A673 (cell line): ENCODE measurements at regions not wholly inside any gene's neighbourhood (a gene's known extent, or its start where the extent isn't known, plus 50 kb on each side); places are given as distances from the start of the nearest gene placed in this dataset.

Experiments used
- BruUV-seq: library from RNA; stranded (reverse); fragments of 400-500 nt; replicated peaks from 2 replicates; lab custom pipeline; 2021; lab: Mats Ljungman, UMichigan
- CTCF ChIA-PET: fragments of 300-600 bp; sonication (Branson Sonifier 250); formaldehyde crosslinking; loops from one replicate; lab custom pipeline; 2022; ENCODE audit warnings: antibody characterized with exemption; lab: Charles Lee
- POLR2A ChIA-PET: fragments of 300-600 bp; sonication (Branson Sonifier 250); formaldehyde crosslinking; loops from one replicate; lab custom pipeline; 2022; ENCODE audit warnings: antibody characterized with exemption; ENCODE audit not compliant: low non-redundant PET; lab: Charles Lee
- DNase-seq: peaks from one replicate; pipeline ENCODE4 v3.0.0-alpha.2; 2015; ENCODE audit warnings: low spot score
- H3K27ac ChIP-seq: fragments of 200-600 bp; sonication (generic); 2 replicates; pipeline ENCODE4 v1.5.1; 2016; ENCODE audit warnings: mixed run types, low read depth, mild to moderate bottlenecking, mixed read lengths, antibody characterized with exemption, low read length; ENCODE audit not compliant: poor library complexity, severe bottlenecking
- H3K27me3 ChIP-seq: fragments of 200-600 bp; sonication (generic); replicated peaks from 2 replicates; pipeline ENCODE4 v1.6.1; 2017; ENCODE audit warnings: mixed run types, low read depth, mild to moderate bottlenecking, mixed read lengths, antibody characterized with exemption, low read length; ENCODE audit not compliant: insufficient read depth, poor library complexity
- H3K36me3 ChIP-seq: fragments of 200-600 bp; sonication (generic); 2 replicates; pipeline ENCODE4 v1.6.1; 2016; ENCODE audit warnings: mixed run types, mild to moderate bottlenecking, mixed read lengths, antibody characterized with exemption, low read length; ENCODE audit not compliant: insufficient read depth, poor library complexity, severe bottlenecking
- H3K4me1 ChIP-seq: fragments of 200-600 bp; sonication (generic); 2 replicates; pipeline ENCODE4 v1.6.1; 2017; ENCODE audit warnings: mixed run types, mild to moderate bottlenecking, mixed read lengths, antibody characterized with exemption, low read length; ENCODE audit not compliant: insufficient read depth, poor library complexity, severe bottlenecking
- H3K4me3 ChIP-seq: fragments of 200-600 bp; sonication (generic); 2 replicates; pipeline ENCODE4 v1.5.1; 2016; ENCODE audit warnings: low read depth, mixed run types, mild to moderate bottlenecking, mixed read lengths, low read length; ENCODE audit not compliant: poor library complexity, severe bottlenecking
- H3K9me3 ChIP-seq: fragments of 200-600 bp; sonication (generic); 2 replicates; pipeline ENCODE4 v1.6.1; 2016; ENCODE audit warnings: mixed run types, low read depth, mild to moderate bottlenecking, mixed read lengths, antibody characterized with exemption, low read length; ENCODE audit not compliant: poor library complexity, severe bottlenecking
- EZH2 ChIP-seq: fragments of 200-600 bp; sonication (generic); IDR thresholded peaks from 2 replicates; pipeline ENCODE4 v1.6.1; 2017; ENCODE audit warnings: borderline replicate concordance, low read depth, mild to moderate bottlenecking, mixed read lengths, antibody characterized with exemption, low read length; ENCODE audit not compliant: poor library complexity, severe bottlenecking
- intact Hi-C: fragments of 100-400 bp; cut with micrococcal nuclease; formaldehyde crosslinking; loops from one replicate; pipeline ENCODE4 v1.10.0; 2022; ENCODE audit not compliant: unreplicated experiment
- TF ChIP-seq, protein P1 (sequence below): fragments of 300-800, 200-600 bp; sonication (generic); conservative IDR thresholded peaks from 2 replicates; pipeline ENCODE4 v1.5.1; 2017; ENCODE audit warnings: low read depth, mild to moderate bottlenecking, antibody characterized with exemption, low read length, moderate library complexity, mixed read lengths

DNA sequence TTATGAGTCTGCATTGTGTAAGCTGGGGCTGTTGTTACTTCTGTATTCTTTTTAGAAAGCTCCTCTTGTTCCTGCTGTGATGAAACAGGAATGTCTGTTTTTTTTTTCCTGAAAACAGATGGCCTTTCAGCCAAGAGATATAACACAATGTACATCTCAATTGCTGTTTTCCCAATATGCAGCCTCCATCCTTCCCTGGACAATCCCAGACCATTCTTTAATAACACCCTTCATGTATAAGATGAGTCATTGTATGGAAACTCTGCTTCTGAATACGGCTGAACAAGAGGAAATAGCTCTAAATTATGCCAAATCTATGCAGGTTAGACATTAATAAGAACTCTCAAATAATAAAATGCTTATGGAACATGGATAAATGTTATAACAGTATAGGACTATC is 60.2 kb upstream of the LRRC4C start:
- ChIA-PET CTCF (no interaction called here), POLR2A (no interaction called here)
- intact Hi-C loops: no loop called here
- BruUV-seq: no TSS peak
- TF ChIP-seq, protein P1, sequence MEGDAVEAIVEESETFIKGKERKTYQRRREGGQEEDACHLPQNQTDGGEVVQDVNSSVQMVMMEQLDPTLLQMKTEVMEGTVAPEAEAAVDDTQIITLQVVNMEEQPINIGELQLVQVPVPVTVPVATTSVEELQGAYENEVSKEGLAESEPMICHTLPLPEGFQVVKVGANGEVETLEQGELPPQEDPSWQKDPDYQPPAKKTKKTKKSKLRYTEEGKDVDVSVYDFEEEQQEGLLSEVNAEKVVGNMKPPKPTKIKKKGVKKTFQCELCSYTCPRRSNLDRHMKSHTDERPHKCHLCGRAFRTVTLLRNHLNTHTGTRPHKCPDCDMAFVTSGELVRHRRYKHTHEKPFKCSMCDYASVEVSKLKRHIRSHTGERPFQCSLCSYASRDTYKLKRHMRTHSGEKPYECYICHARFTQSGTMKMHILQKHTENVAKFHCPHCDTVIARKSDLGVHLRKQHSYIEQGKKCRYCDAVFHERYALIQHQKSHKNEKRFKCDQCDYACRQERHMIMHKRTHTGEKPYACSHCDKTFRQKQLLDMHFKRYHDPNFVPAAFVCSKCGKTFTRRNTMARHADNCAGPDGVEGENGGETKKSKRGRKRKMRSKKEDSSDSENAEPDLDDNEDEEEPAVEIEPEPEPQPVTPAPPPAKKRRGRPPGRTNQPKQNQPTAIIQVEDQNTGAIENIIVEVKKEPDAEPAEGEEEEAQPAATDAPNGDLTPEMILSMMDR: no peak
- TF ChIP-seq EZH2: no peak
- Histone ChIP-seq H3K27me3 (no peaks in the 10 kb centered on the region), H3K27ac (no peak overlapping the region), H3K4me3 (no peak overlapping the region), H3K4me1 (no peaks in the 10 kb centered on the region), H3K9me3 (no peaks in the 10 kb centered on the region), H3K36me3 (no peaks in the 10 kb centered on the region)
- DNase-seq: no peak

DNA sequence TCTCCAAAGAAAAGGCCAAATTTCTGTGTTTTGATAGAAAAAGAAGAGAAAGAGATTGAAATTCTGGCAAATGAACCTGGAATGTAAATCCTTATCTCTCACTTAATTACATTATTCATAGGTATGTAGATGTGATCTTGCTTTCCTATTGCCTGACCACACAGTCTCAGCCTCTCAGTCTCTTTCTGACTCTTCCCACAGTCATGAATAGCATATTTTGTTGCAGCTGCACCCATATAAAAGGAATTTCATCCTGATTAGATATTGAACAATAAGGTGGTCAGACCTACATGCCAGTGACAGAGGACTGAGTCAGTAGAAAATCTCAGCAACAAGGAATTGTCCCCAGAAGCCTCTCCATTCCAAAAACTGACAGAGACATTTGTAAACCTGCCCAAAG is 62.9 kb upstream of the LRRC4C start:
- no TSS peak for BruUV-seq
- TF ChIP-seq, protein P1: no peak
- TF ChIP-seq EZH2: no peak
- Histone ChIP-seq H3K4me1 (no peaks in the 10 kb centered on the region), H3K27ac (no peak overlapping the region), H3K4me3 (no peak overlapping the region), H3K9me3 (peaks cover 5% of the 10 kb centered on the region), H3K27me3 (no peaks in the 10 kb centered on the region), H3K36me3 (no peaks in the 10 kb centered on the region)
- intact Hi-C loops: no loop called here
- CTCF ChIA-PET: no interaction called here
- DNase-seq: no peak
- POLR2A ChIA-PET: no interaction called here

DNA sequence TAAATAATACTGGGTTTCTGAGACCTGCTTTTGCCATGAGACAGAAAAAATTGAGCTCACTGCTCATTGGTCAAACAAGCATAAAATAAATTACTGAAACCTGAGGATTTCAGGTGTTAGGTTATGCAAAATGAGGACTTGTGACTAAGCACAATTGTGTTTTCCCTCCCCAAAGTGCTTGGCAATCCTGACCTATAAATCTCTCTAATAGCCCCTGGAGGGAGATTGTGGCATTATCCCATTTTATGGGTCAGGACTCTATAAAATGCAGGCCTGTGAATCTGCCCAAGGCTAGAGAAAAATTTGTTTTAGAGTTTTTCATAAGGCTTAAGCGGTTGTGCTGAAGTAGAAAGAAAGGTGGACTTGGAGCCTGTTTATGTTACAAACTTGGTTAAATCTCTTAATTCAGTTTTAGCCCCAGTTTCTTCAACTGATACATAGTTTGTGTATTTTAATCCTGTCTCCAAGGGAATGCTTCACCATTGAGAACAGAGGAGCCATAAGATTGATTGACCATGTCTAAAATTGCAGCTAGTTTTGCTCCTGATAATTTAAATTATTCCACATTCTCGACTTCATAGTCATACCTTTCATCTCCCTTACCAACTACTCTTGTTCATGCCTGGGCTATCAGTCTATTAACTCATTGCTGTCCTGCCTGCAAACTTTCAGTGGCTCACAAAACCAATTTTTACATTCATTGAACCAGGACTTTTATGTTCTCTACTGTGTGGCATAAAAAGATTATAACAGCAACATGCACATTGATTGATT is 63.6 kb upstream of the LRRC4C start:
- ChIA-PET POLR2A (no interaction called here), CTCF (no interaction called here)
- TF ChIP-seq, protein P1: no peak
- TF ChIP-seq EZH2: no peak
- Histone ChIP-seq H3K4me3 (no peak overlapping the region), H3K4me1 (no peaks in the 10 kb centered on the region), H3K27ac (no peak overlapping the region), H3K36me3 (no peaks in the 10 kb centered on the region), H3K9me3 (peaks cover 7% of the 10 kb centered on the region), H3K27me3 (no peaks in the 10 kb centered on the region)
- BruUV-seq: no TSS peak
- intact Hi-C loops: no loop called here
- no peak for DNase-seq
